H9 (cell line): ENCODE measurements at regions not wholly inside any gene's neighbourhood (a gene's known extent, or its start where the extent isn't known, plus 50 kb on each side); places are given as distances from the start of the nearest gene placed in this dataset.

Experiments
- DNase-seq: peaks from one replicate; pipeline ENCODE4 v3.0.0-alpha.2; 2017
- H2AFZ ChIP-seq: one replicate; pipeline ENCODE4 v1.6.1; 2013; ENCODE audit warnings: mild to moderate bottlenecking, low read length, control low read depth, moderate library complexity
- H2AK5ac ChIP-seq: 2 replicates; pipeline ENCODE4 v1.6.1; 2013; ENCODE audit warnings: low read length, control low read depth, mixed read lengths; ENCODE audit not compliant: insufficient read length
- H2BK120ac ChIP-seq: one replicate; pipeline ENCODE4 v1.6.1; 2013; ENCODE audit warnings: low read depth, mild to moderate bottlenecking, low read length, control low read depth, inconsistent platforms; ENCODE audit not compliant: poor library complexity, severe bottlenecking
- H2BK12ac ChIP-seq: 2 replicates; pipeline ENCODE4 v1.6.1; 2013; ENCODE audit warnings: low read length, control low read depth, mixed read lengths, low read depth; ENCODE audit not compliant: insufficient read length
- H2BK15ac ChIP-seq: 2 replicates; pipeline ENCODE4 v1.6.1; 2013; ENCODE audit warnings: low read depth, low read length, control low read depth
- H2BK20ac ChIP-seq: one replicate; pipeline ENCODE4 v1.6.1; 2013; ENCODE audit warnings: low read depth, mild to moderate bottlenecking, low read length, control low read depth, inconsistent platforms; ENCODE audit not compliant: poor library complexity, severe bottlenecking
- H2BK5ac ChIP-seq: 2 replicates; pipeline ENCODE4 v1.6.1; 2013; ENCODE audit warnings: low read length, control low read depth, mixed read lengths; ENCODE audit not compliant: insufficient read length
- H3K14ac ChIP-seq: 2 replicates; pipeline ENCODE4 v1.6.1; 2013; ENCODE audit warnings: low read length, control low read depth; ENCODE audit not compliant: insufficient read depth
- H3K18ac ChIP-seq: 2 replicates; pipeline ENCODE4 v1.6.1; 2013; ENCODE audit warnings: low read depth, mild to moderate bottlenecking, mixed read lengths, low read length, control low read depth; ENCODE audit not compliant: insufficient read length
- H3K23ac ChIP-seq: 2 replicates; pipeline ENCODE4 v1.6.1; 2013; ENCODE audit warnings: low read length, control low read depth, mixed read lengths, low read depth; ENCODE audit not compliant: insufficient read length
- H3K23me2 ChIP-seq: 2 replicates; pipeline ENCODE4 v1.6.1; 2013; ENCODE audit warnings: low read depth, mild to moderate bottlenecking, mixed read lengths, low read length, control low read depth; ENCODE audit not compliant: insufficient read length, poor library complexity, severe bottlenecking
- H3K27ac ChIP-seq: 2 replicates; pipeline ENCODE4 v1.5.1; 2013; ENCODE audit warnings: low read length, control low read depth, mixed read lengths, low read depth; ENCODE audit not compliant: insufficient read length
- H3K27me3 ChIP-seq: 2 replicates; pipeline ENCODE4 v1.6.1; 2013; ENCODE audit warnings: low read length, control low read depth, inconsistent platforms; ENCODE audit not compliant: insufficient read depth
- H3K4ac ChIP-seq: 2 replicates; pipeline ENCODE4 v1.6.1; 2013; ENCODE audit warnings: low read depth, mild to moderate bottlenecking, control low read depth, inconsistent platforms, low read length, moderate library complexity
- H3K4me1 ChIP-seq: 2 replicates; pipeline ENCODE4 v1.6.1; 2013; ENCODE audit warnings: low read length, control low read depth, inconsistent platforms; ENCODE audit not compliant: insufficient read depth
- H3K4me2 ChIP-seq: 2 replicates; pipeline ENCODE4 v1.6.1; 2013; ENCODE audit warnings: low read length, control low read depth, mixed read lengths; ENCODE audit not compliant: insufficient read length, insufficient read depth
- H3K56ac ChIP-seq: 2 replicates; pipeline ENCODE4 v1.6.1; 2013; ENCODE audit warnings: low read depth, mild to moderate bottlenecking, mixed read lengths, low read length, control low read depth; ENCODE audit not compliant: insufficient read length
- H3K79me1 ChIP-seq: 2 replicates; pipeline ENCODE4 v1.6.1; 2013; ENCODE audit warnings: low read depth, mild to moderate bottlenecking, moderate library complexity, low read length, control low read depth, inconsistent platforms; ENCODE audit not compliant: insufficient read depth, poor library complexity, severe bottlenecking
- H3K79me2 ChIP-seq: 2 replicates; pipeline ENCODE4 v1.6.1; 2013; ENCODE audit warnings: low read length, control low read depth, inconsistent platforms; ENCODE audit not compliant: insufficient read depth
- H3K9ac ChIP-seq: 2 replicates; pipeline ENCODE4 v1.6.1; 2013; ENCODE audit warnings: low read length, control low read depth, mixed read lengths; ENCODE audit not compliant: insufficient read length; ENCODE audit errors: extremely low read depth
- H3K9me3 ChIP-seq: one replicate; pipeline ENCODE4 v1.6.1; 2013; ENCODE audit warnings: low read depth, low read length, inconsistent platforms; ENCODE audit not compliant: control insufficient read depth
- H3T11ph ChIP-seq: one replicate; pipeline ENCODE4 v1.6.1; 2013; ENCODE audit warnings: mild to moderate bottlenecking, low read length, control low read depth, inconsistent platforms
- H4K20me1 ChIP-seq: one replicate; pipeline ENCODE4 v1.6.1; 2013; ENCODE audit not compliant: control insufficient read depth, insufficient read length, insufficient read depth
- H4K5ac ChIP-seq: 2 replicates; pipeline ENCODE4 v1.6.1; 2013; ENCODE audit warnings: low read depth, mild to moderate bottlenecking, mixed read lengths, low read length, control low read depth; ENCODE audit not compliant: insufficient read length
- H4K8ac ChIP-seq: replicated peaks from 2 replicates; pipeline ENCODE4 v1.6.1; 2013; ENCODE audit warnings: low read length, control low read depth, mixed read lengths, low read depth; ENCODE audit not compliant: insufficient read length
- H4K91ac ChIP-seq: 2 replicates; pipeline ENCODE4 v1.6.1; 2013; ENCODE audit warnings: low read depth, mild to moderate bottlenecking, moderate library complexity, mixed read lengths, low read length, control low read depth; ENCODE audit not compliant: insufficient read length
- H3K27ac Mint-ChIP-seq, 3 experiments: 2 replicates in 2 of 3; 3 replicates in 1 of 3; pipeline ENCODE4 v1.8.0; 2020 to 2021; ENCODE audit warnings: mixed read lengths in 3 of 3, mild to moderate bottlenecking in 1 of 3, moderate library complexity in 1 of 3
- H3K27me3 Mint-ChIP-seq: 2 replicates; pipeline ENCODE4 v1.8.0; 2021; ENCODE audit warnings: low read depth, mild to moderate bottlenecking, moderate library complexity, mixed read lengths
- H3K36me3 Mint-ChIP-seq, 3 experiments: 2 replicates in 2 of 3; 3 replicates in 1 of 3; pipeline ENCODE4 v1.8.0; 2020 to 2021; ENCODE audit warnings: low read depth in 3 of 3, mixed read lengths in 3 of 3; ENCODE audit not compliant: insufficient read depth in 1 of 3
- H3K4me1 Mint-ChIP-seq, 2 experiments: 2 replicates each; pipeline ENCODE4 v1.8.0; 2020; ENCODE audit warnings: mixed read lengths in 2 of 2
- H3K4me3 Mint-ChIP-seq, 2 experiments: 2 replicates in 1 of 2; 3 replicates in 1 of 2; pipeline ENCODE4 v1.8.0; 2020 to 2021; ENCODE audit warnings: mild to moderate bottlenecking in 2 of 2, mixed read lengths in 2 of 2, moderate library complexity in 1 of 2
- H3K9me3 Mint-ChIP-seq, 2 experiments: 2 replicates in 1 of 2; 3 replicates in 1 of 2; pipeline ENCODE4 v1.8.0; 2020; ENCODE audit warnings: mild to moderate bottlenecking in 2 of 2, mixed read lengths in 2 of 2, moderate library complexity in 1 of 2
- CTCF ChIP-seq: fragments of 200-600 bp; sonication (generic); conservative IDR thresholded peaks from 3 replicates; pipeline ENCODE4 v1.8.0; 2021; ENCODE audit warnings: antibody characterized with exemption, mild to moderate bottlenecking
- WGBS: extraction: QIAGEN DNeasy Blood & Tissue Kit; methylation state at CpG from one replicate; pipeline ENCODE4 v1.1.7; 2013; ENCODE audit warnings: missing lambda C conversion rate, low lambda C conversion rate, mixed read lengths; ENCODE audit not compliant: insufficient read length; ENCODE audit errors: extremely low coverage; 5-methylcytosine and 5-hydroxymethylcytosine counted together

- Histone ChIP-seq H3K14ac (no peak overlapping the region), H3K27ac (no peak overlapping the region), H2BK12ac (no peak overlapping the region), H3K79me1 (no peaks in the 10 kb centered on the region), H4K5ac (no peak overlapping the region), H4K20me1 (no peaks in the 10 kb centered on the region), H2BK5ac (no peak overlapping the region), H3K9ac (no peak overlapping the region), H3T11ph (no peak overlapping the region), H4K8ac (no peak overlapping the region), H3K4me2 (no peak overlapping the region), H3K4me1 (no peaks in the 10 kb centered on the region), H3K23me2 (no peaks in the 10 kb centered on the region), H3K27me3 (no peaks in the 10 kb centered on the region), H3K79me2 (no peaks in the 10 kb centered on the region; the same call in 1 of the 2 replicates), H3K9me3 (no peaks in the 10 kb centered on the region), H2BK15ac (no peak overlapping the region), H2AFZ (no peak overlapping the region), H2BK20ac (no peak overlapping the region), H3K4ac (no peak overlapping the region), H3K56ac (no peak overlapping the region), H2BK120ac (no peak overlapping the region), H3K23ac (no peak overlapping the region), H3K18ac (no peak overlapping the region), H4K91ac (no peak overlapping the region), H2AK5ac (no peak overlapping the region)
- H3K27ac Mint-ChIP-seq: no peak overlapping the region; a peak in 1 of 7 replicates
- WGBS: no CpG with 5 or more reads among the region's 1 CpG
- TF ChIP-seq CTCF: no peak
- peaks cover 5% of the 10 kb centered on the region for H3K27me3 Mint-ChIP-seq
- no peak for DNase-seq
- H3K4me1 Mint-ChIP-seq: peaks cover 0 to 2% of the 10 kb centered on the region in 2 experiments; a peak in 2 of 4 replicates
- no peaks in the 10 kb centered on the region for H3K36me3 Mint-ChIP-seq
- H3K9me3 Mint-ChIP-seq: no peaks in the 10 kb centered on the region; a peak in 1 of 5 replicates
- H3K4me3 Mint-ChIP-seq: no peak overlapping the region
Measured at GRCh38 chr10:117905404-117905803, 141.3 kb downstream of the RAB11FIP2 start.
